ENCODE measurements at regions not wholly inside any gene's neighbourhood (a gene's known extent, or its start where the extent isn't known, plus 50 kb on each side); places are given as distances from the start of the nearest gene placed in this dataset.

DNA sequence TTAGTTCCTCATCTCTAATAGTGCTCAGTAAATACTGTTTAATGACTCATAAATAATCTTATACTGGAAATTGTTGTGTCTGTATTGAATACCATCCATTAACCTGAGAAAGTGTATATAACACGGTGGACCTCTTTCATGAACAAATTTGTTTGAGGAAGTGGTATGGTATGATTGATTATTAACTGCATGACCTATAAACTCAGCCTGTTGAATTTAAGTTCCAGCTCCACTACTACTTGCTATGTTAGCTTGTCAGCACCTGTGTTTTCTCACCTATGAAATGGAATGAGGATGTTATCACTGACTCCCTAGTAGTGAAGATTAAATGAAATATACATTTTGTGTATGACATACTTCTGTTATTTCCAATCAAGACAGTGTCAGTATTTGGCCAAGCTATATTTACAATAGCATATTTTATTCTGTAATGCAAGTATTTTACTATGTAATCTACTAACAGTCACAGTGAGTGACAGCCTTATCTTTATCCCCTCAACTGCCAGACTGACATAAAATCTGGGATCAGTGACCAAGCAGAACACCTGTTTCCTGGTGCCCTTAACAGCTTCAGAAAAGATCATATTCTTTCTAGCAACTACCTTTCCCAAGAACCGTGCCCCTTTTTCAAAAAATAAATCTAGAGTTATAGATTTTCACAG lies 77.3 kb upstream of the ITGA1 start:
- in situ Hi-C loops (cut with MboI; ENCODE audit: low sequenced_read_pairs) = no loop called here

DNA sequence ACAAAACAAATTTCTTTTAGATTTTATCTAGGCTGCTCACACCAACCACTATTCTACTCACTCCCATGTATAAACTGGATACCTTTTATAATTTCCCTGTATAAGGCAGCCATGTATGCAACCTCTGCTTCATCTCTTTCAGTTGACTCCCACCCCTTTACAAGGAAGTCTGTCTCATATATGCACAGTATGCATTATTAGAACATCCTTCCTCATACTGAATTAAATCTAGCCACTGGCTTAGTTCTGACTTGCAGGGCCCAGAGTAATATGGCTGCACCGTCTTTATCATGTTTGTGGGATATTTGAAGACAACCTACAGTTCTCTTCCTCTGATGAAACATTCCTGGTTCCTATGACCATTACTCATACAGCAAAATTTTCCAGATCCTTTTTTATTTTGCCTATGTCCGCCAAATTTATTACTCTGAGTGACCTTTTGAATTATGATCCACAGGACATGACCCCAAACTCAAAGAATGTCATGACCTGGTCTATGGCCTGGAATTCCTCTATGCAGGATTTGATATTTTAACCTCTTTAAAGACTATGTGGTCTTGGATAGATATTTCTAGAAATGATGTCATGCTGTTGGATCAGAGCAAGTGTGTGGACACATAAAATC lies 76.6 kb upstream of the ITGA1 start:
- in situ Hi-C loops (cut with MboI; ENCODE audit: low sequenced_read_pairs) = no loop called here

DNA sequence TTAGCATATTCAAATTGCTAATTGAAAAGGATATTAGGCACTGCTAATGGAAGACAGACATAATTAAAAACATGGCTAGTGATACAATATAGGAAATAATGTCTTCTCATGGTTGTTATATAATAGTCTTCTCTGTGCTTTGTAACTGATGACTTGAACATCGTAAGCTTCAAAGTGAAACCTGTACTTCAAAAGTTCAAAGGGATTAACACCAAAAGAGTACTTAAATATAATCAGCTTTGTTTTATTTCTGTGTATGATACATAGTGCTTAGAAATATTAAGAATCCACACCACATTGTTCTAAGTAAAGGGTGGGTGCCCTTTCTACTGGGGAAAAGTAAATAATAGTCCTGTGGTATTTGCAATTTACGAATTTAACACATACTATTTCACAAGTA lies 75.4 kb upstream of the ITGA1 start:
- in situ Hi-C loops (cut with MboI; ENCODE audit: low sequenced_read_pairs) = no loop called here

DNA sequence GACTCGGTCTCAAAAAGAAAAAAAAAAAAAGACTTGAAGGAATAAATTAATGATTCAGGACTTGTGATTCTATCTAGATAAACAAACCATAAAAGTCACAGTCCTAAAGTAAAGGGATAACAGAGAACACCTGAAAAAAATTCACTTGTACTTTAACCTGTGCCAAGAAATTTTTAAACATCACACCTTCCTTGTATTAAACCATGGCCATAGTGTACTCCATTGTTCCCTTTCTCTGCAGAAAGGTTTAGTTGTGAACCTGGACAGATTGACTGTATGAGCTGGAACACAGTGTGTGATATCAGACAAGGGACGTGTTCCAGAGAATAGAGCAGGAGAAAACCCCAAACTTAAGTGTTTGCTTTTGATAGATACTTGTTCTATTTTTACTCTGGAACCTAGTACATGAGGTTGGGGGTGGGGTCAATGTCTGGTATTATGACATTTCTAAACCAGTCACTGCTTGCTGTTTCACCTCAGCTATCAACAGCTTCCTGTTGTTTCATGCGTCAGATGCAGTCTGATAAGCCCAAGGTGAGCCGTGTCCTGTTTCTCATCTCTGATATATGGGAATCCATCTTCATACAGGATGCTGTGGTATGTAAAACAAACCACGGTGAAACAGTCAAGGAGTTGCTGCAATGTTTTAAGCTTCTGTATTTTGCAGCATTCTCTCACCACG lies 62.5 kb upstream of the ITGA1 start:
- in situ Hi-C loops (cut with MboI; ENCODE audit: low sequenced_read_pairs) = no loop called here

DNA sequence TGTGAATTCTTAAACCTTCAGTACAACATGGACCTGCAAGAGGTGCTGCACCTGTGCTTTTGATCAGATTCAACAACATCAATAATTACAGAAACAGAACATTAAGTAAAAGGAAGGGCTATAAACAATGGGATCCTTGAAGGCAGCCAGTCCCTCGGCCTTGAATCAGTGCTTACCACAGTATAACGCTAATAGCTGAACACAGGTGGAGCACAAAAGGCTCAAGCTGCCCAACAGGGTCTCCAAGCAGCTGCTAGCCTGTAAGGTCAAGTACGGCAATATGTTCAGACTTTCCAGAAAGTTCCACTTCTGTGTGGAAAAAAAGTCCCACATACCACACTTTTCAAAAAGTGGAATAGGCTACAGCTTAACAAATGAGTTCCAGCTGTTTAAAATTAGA lies 61.9 kb upstream of the ITGA1 start:
- in situ Hi-C loops (cut with MboI; ENCODE audit: low sequenced_read_pairs) = no loop called here

DNA sequence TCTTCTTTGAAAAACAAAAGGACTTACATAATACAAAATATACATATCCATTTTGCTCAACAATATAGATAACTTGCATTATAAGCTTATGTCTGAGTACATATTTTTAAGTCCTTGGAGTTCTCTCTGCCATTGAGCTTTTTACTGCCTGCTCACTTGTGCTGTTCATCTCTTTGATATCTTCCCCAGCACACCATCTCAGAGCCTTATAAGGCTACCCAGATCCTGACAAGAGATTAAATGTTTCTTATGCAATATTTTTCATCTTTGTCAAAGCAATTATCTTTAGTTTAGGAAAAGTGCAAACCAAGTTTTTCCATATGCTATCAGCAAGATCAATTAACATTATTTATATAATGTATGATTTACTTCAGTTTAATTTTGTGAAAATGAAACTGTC lies 60.7 kb upstream of the ITGA1 start:
- in situ Hi-C loops (cut with MboI; ENCODE audit: low sequenced_read_pairs) = no loop called here

DNA sequence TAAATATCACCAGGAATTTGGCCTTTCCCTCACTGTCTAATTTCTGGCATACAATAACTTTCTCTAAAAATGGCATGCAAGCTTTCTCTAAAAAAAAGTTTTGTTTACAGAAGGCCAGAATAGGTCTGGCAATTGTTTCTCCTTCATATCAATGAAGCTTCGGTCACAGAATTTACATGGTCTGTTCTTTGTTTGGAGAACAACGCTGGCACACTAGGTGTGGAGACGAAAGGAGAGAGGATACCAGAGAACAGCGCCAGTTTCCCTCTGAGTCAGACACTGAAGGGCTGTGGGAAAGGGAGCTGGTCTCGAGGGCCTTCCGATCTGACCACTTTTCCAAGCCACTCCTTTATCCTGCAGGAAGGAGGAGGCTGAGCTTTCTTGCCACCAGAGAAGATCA lies 60.1 kb upstream of the ITGA1 start:
- in situ Hi-C loops (cut with MboI; ENCODE audit: low sequenced_read_pairs) = no loop called here

DNA sequence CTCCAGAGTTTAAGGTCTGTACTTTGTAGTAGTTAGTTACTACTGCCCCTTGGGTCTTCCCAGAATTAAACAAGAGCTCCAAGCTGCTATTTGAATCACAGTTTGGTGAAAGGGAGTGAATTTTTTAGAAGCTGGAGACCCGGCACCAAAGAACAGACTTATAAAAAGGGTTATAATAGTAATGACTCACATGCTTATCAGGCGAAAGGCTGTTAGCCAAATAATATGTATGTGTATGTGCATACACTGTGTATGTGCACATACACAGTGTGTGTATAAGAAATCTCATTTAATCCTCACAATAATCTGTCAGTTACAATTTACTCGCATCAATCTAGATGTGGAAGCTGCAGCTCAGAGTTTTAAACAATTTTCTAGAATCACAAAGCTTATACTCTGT lies 59.5 kb upstream of the ITGA1 start:
- in situ Hi-C loops (cut with MboI; ENCODE audit: low sequenced_read_pairs) = no loop called here

DNA sequence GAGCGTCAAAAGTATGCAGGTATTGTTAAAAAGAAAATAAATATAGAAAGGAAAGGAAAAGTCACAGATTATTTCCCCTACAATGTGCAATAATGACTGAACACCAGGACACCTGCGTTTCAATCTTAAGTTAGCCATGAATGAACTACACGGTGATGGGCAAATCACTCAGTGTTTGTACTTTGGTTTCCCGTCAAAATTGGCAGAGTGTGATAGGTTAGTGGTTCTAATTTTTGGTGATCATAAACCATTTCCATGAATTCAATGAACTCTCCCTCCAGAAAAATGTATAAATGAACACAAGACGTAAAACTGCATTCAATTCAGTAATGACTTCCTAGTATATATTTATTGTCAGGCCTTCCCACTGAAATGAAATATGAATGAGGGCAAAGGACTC lies 59.0 kb upstream of the ITGA1 start:
- in situ Hi-C loops (cut with MboI; ENCODE audit: low sequenced_read_pairs) = no loop called here

DNA sequence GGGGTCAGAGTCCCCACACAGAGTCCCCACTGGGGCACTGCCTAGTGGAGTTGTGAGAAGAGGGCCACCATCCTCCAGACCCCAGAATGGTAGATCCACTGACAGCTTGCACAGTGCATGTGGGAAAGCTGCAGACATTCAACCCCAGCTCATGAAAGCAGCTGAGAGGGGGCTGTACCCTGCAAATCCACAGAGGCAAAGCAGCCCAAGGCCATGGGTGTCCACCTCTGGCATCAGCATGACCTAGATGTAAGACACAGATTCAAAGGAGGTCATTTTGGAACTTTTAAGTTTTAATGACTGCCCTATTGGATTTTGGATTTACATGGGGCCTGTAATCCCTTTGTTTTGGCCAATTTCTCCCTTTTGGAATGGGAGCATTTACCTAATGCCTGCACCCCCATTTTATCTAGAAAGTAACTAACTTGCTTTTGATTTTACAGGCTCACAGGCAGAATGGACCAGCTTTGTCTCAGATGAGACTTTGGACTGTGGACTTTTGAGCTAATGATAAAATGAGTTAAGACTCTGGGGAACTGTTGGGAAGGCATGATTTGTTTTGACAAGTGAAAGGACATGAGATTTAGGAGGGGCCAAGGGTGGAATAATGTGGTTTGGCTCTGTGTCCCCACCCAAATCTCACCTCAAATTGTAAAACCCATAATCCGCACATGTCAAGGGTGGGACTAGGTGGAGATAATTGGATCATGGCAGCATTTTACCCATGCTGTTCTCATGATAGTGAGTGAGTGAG lies 56.3 kb upstream of the ITGA1 start:
- in situ Hi-C loops (cut with MboI; ENCODE audit: low sequenced_read_pairs) = no loop called here

DNA sequence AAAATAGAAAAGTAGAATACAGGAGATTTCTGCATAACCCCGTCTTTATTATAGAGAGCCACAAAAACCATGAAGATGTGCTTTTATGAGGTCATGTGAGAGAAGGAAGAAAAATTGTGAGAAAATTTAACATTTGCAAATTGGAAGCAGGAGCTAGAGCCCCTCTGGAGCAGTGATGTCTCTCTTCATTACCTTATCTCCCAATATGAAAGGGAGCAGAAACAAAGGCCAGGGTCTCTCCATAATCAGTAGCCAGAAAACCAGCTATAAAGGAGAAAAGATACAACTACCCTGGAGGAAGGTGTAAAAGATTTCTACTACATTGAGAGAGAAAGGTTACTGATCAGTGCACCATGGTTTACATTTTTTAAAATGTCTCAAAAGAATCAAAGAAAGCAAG lies 53.2 kb upstream of the ITGA1 start:
- in situ Hi-C loops (cut with MboI; ENCODE audit: low sequenced_read_pairs) = no loop called here

DNA sequence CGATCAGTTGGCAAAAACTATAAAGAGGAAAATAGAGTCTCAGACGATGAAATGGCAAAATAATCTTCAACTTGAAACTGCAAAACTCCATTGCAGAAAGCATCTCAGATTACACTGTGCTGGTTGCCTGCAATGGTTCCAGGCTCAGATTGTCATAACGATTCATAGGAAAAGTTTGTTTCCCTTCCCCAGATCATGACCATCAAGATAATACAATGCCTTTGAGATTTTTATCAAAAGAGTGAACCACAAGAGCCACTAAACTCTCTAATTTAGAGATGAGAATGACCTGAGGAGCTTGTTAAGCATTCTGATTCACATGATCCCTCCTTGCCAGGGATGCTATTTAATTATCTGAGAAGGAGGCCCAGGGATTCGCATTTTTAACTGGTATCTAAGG lies 52.6 kb upstream of the ITGA1 start:
- in situ Hi-C loops (cut with MboI; ENCODE audit: low sequenced_read_pairs) = no loop called here

All from HL-60/S4 treated with retinoic acid at 250 ng/mL for 4 days and 3 days (cell line).